ENCODE measurements at regions not wholly inside any gene's neighbourhood (a gene's known extent, or its start where the extent isn't known, plus 50 kb on each side); places are given as distances from the start of the nearest gene placed in this dataset.

DNA sequence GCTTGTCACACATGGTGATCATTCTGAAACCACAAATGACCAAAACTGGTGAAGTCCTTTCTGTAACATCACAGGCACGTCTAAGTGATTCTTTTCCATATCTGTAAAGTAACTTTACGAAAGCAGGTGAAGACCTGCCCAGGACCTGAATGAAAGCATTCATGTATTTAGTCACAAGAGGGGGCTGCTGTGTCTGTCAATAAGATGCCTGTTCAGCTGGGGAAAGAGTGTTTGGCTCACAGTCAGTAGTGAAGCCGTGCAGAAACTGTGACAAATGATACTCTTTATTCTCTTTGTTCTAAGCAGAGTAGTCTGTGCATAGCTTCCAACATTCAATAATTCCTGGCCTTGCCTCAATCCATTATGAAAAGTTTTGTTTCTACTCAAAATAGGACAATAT, 373.5 kb upstream of the OR4E1 start:
- TF ChIP-seq POLR2AphosphoS5 (IDR thresholded peaks at IDR 0.05; ENCODE audit: low read depth, low read length): no peak
- no peak for TF ChIP-seq TAF1 (IDR thresholded peaks at IDR 0.05; ENCODE audit: low read depth, low read length)
- TF ChIP-seq SPI1 (IDR thresholded peaks at IDR 0.05; ENCODE audit: low read depth, low read length): no peak
- TF ChIP-seq POLR2A (IDR thresholded peaks at IDR 0.05; ENCODE audit: low read depth, low read length): no peak
